Epithelial cell of esophagus (primary cell): ENCODE measurements at regions not wholly inside any gene's neighbourhood (a gene's known extent, or its start where the extent isn't known, plus 50 kb on each side); places are given as distances from the start of the nearest gene placed in this dataset.

Source experiments
- DNase-seq: peaks from one replicate; pipeline ENCODE4 v3.0.0; 2010; ENCODE audit warnings: low read depth
- H3K4me3 ChIP-seq: 2 replicates; pipeline ENCODE4 v1.5.1; 2011; ENCODE audit warnings: mild to moderate bottlenecking, low read length, control low read depth
- CTCF ChIP-seq: IDR thresholded peaks from 2 replicates; pipeline ENCODE4 v1.5.1; 2011; ENCODE audit warnings: low read depth, mild to moderate bottlenecking, low read length, control low read depth, inconsistent platforms; ENCODE audit not compliant: insufficient read depth; ENCODE audit errors: missing control alignments

DNA sequence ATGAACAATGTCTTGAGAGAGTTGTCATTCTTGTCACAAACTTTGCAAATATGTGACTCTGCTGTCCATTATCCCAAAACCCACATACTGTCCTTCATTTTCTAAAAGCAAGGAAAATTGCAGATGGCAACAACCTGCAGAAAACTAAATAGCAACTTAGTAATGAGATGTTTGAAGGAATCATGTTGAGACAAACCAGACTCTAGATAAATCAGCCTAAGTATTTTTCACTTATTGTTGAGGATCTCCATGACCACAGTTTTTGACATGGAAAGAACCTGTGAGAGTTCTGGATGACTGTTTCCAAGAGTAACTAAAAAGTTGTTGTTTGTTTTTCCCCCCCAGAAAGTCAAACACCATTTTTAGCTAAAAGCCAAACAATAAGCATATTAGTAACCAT, 535.2 kb upstream of the ZNF608 start:
- no peak for DNase-seq
- H3K4me3 ChIP-seq: no peak overlapping the region
- no peak for TF ChIP-seq CTCF

- no peak for TF ChIP-seq CTCF
- DNase-seq: no peak
- H3K4me3 ChIP-seq: no peak overlapping the region
Measured at GRCh38 chr5:125283372-125283771, 536.9 kb upstream of the ZNF608 start.

- H3K4me3 ChIP-seq: no peak overlapping the region
- no peak for TF ChIP-seq CTCF
- no peak for DNase-seq
Measured at GRCh38 chr5:125286271-125286670, 539.8 kb upstream of the ZNF608 start.

GRCh38 chr5:125289606-125290005, 543.2 kb upstream of the ZNF608 start:
- no peak for DNase-seq
- no peak for TF ChIP-seq CTCF
- no peak overlapping the region for H3K4me3 ChIP-seq

GRCh38 chr5:125290935-125291334, 544.5 kb upstream of the ZNF608 start:
- H3K4me3 ChIP-seq: no peak overlapping the region
- DNase-seq: no peak
- no peak for TF ChIP-seq CTCF

GRCh38 chr5:125291447-125291846, 545.0 kb upstream of the ZNF608 start:
- H3K4me3 ChIP-seq: no peak overlapping the region
- no peak for TF ChIP-seq CTCF
- DNase-seq: no peak

DNA sequence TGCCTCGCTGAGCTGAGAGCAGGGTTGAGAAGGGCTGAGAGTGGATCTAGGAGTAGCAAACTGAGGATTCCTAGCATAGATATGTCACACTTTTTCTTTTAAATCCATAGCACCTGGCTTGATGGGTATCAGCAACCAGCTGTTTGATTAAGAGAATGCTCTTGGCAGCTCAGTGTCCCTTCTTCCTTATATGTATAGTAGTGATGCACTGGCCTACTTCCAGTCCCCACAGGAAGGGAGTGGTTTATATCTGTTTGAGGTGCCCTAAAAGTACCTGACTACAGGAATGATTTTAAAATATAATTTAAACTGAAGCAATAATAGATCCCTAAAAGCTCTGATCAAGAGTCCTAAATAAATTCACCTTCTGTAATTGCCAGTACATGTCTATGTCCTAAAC, 546.8 kb upstream of the ZNF608 start:
- H3K4me3 ChIP-seq: no peak overlapping the region
- DNase-seq: no peak
- no peak for TF ChIP-seq CTCF
